ENCODE measurements at regions not wholly inside any gene's neighbourhood (a gene's known extent, or its start where the extent isn't known, plus 50 kb on each side); places are given as distances from the start of the nearest gene placed in this dataset.

GRCh38 chr2:12847694-12848575, 131.2 kb downstream of the TRIB2 start:
- Histone ChIP-seq H3K36me3 (no peaks in the 10 kb centered on the region), H3K4me1 (peaks cover 7 to 10% (median 9%) of the 10 kb centered on the region in 4 donors), H3K27me3 (no peaks in the 10 kb centered on the region), H3K9me3 (no peaks in the 10 kb centered on the region), H3K4me3 (no peak overlapping the region), H3K27ac (replicated peaks in 1 of 4) (no peak overlapping the region)
- intact Hi-C loops (cut with DNase I), result no loop called here
- no peak for TF ChIP-seq EP300 (IDR thresholded peaks at IDR 0.05)
- TF ChIP-seq POLR2A (IDR thresholded peaks at IDR 0.05; ENCODE audit: low read depth), result no peak
- TF ChIP-seq, protein P1, sequence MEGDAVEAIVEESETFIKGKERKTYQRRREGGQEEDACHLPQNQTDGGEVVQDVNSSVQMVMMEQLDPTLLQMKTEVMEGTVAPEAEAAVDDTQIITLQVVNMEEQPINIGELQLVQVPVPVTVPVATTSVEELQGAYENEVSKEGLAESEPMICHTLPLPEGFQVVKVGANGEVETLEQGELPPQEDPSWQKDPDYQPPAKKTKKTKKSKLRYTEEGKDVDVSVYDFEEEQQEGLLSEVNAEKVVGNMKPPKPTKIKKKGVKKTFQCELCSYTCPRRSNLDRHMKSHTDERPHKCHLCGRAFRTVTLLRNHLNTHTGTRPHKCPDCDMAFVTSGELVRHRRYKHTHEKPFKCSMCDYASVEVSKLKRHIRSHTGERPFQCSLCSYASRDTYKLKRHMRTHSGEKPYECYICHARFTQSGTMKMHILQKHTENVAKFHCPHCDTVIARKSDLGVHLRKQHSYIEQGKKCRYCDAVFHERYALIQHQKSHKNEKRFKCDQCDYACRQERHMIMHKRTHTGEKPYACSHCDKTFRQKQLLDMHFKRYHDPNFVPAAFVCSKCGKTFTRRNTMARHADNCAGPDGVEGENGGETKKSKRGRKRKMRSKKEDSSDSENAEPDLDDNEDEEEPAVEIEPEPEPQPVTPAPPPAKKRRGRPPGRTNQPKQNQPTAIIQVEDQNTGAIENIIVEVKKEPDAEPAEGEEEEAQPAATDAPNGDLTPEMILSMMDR (IDR thresholded peaks at IDR 0.05), result no peak
- TF ChIP-seq POLR2AphosphoS5 (IDR thresholded peaks at IDR 0.05), result no peak
- WGBS, result 90% methylated on average over 7 of the region's 7 CpGs
- DNase-seq (ENCODE audit: extremely low spot score), result no peak

DNA sequence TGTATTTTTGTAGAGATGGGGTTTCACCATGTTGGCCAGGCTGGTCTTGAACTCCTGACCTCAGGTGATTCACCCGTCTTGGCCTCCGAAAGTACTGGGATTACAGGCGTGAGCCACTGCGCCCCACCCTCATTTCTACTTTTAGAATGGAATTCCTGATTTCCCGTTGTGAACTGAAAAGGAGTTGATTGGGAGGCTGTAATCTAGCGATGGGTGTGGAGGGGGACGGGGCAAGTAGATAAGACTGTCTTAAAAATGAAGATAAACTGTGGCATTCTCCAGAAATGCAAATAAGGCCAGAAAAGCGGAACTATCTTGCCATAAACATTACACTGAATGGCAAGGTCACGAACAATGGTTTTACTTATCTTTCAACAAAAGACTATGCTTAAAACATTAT, 135.4 kb downstream of the TRIB2 start:
- H3K27me3 ChIP-seq, result no peaks in the 10 kb centered on the region
- H3K4me1 ChIP-seq, result peaks cover 0 to 6% (median 0%) of the 10 kb centered on the region in 4 donors
- no peak overlapping the region for H3K4me3 ChIP-seq
- no peaks in the 10 kb centered on the region for H3K9me3 ChIP-seq
- no peak for DNase-seq (ENCODE audit: extremely low spot score)
- TF ChIP-seq EP300 (IDR thresholded peaks at IDR 0.05), result no peak
- TF ChIP-seq, protein P1 (IDR thresholded peaks at IDR 0.05), result no peak
- no peak for TF ChIP-seq POLR2AphosphoS5 (IDR thresholded peaks at IDR 0.05)
- no peak for TF ChIP-seq POLR2A (IDR thresholded peaks at IDR 0.05; ENCODE audit: low read depth)
- no peak overlapping the region for H3K27ac ChIP-seq (replicated peaks in 1 of 4)
- intact Hi-C loops (cut with DNase I), result no loop called here
- WGBS, result 94% methylated on average over 9 of the region's 9 CpGs
- no peaks in the 10 kb centered on the region for H3K36me3 ChIP-seq

GRCh38 chr2:12854001-12854530, 137.3 kb downstream of the TRIB2 start:
- H3K4me3 ChIP-seq, result no peak overlapping the region
- no peak overlapping the region for H3K27ac ChIP-seq (replicated peaks in 1 of 4)
- TF ChIP-seq, protein P1 (IDR thresholded peaks at IDR 0.05), result no peak
- TF ChIP-seq POLR2A (IDR thresholded peaks at IDR 0.05; ENCODE audit: low read depth) (no peak), EP300 (IDR thresholded peaks at IDR 0.05) (no peak), POLR2AphosphoS5 (IDR thresholded peaks at IDR 0.05) (no peak)
- 88% methylated on average over 12 of the region's 28 CpGs for WGBS
- no peaks in the 10 kb centered on the region for H3K9me3 ChIP-seq
- no peaks in the 10 kb centered on the region for H3K36me3 ChIP-seq
- intact Hi-C loops (cut with DNase I), result no loop called here
- peaks cover 0 to 7% (median 0%) of the 10 kb centered on the region in 4 donors for H3K4me1 ChIP-seq
- DNase-seq (ENCODE audit: extremely low spot score), result no peak
- H3K27me3 ChIP-seq, result no peaks in the 10 kb centered on the region

DNA sequence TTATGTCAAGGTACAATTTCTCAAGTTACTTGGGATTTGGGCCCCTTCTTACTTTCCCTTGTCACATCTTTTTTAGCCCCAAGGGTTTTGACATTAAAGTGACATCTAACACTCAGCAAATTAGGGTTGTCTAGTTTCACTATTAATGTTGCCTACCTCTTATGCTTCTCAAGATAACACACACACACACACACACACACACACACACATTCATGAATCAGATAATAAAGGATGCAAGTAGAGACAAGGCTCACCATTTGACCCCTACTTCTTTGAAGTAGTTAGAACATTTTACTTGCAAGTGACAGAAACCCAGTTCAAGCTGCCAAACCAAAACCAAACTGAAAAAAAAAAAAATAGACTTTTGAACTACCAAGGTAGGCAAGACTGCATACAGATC, 138.8 kb downstream of the TRIB2 start:
- no peak for DNase-seq (ENCODE audit: extremely low spot score)
- intact Hi-C loops (cut with DNase I), result no loop called here
- H3K4me1 ChIP-seq, result peaks cover 0 to 7% (median 0%) of the 10 kb centered on the region in 4 donors
- H3K27me3 ChIP-seq, result no peaks in the 10 kb centered on the region
- no peak overlapping the region for H3K27ac ChIP-seq (replicated peaks in 1 of 4)
- no peaks in the 10 kb centered on the region for H3K9me3 ChIP-seq
- H3K36me3 ChIP-seq, result no peaks in the 10 kb centered on the region
- no peak for TF ChIP-seq POLR2AphosphoS5 (IDR thresholded peaks at IDR 0.05)
- no peak for TF ChIP-seq EP300 (IDR thresholded peaks at IDR 0.05)
- TF ChIP-seq POLR2A (IDR thresholded peaks at IDR 0.05; ENCODE audit: low read depth), result no peak
- TF ChIP-seq, protein P1 (IDR thresholded peaks at IDR 0.05), result no peak
- no peak overlapping the region for H3K4me3 ChIP-seq
